ENCODE measurements at regions not wholly inside any gene's neighbourhood (a gene's known extent, or its start where the extent isn't known, plus 50 kb on each side); places are given as distances from the start of the nearest gene placed in this dataset.

- no peak for DNase-seq (ENCODE audit: low read depth)
Observed at GRCh38 chr11:70742553-70743291, 344.4 kb downstream of the CTTN start.

DNA sequence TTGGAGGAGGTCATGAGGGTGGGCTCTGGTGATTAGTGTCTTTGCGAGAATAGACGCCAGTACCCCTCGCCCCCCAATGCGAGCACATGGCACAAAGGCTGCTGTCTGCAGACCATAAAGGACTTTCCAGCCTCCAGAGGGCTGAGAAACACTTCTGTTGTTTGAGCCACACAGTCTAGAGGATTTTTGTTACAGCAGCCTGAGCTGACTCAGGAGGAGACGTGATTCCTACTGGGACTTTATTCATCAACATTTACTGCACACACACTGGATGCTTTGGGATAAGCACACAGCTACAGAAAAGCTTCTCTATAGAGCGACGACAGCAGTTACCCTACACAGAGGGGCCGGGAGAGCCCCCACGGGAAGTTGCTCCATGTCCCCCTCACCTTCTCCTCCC, 345.0 kb downstream of the CTTN start:
- no peak for DNase-seq (ENCODE audit: low read depth)

GRCh38 chr11:70743941-70744351, 345.6 kb downstream of the CTTN start:
- DNase-seq (ENCODE audit: low read depth) = no peak

DNA sequence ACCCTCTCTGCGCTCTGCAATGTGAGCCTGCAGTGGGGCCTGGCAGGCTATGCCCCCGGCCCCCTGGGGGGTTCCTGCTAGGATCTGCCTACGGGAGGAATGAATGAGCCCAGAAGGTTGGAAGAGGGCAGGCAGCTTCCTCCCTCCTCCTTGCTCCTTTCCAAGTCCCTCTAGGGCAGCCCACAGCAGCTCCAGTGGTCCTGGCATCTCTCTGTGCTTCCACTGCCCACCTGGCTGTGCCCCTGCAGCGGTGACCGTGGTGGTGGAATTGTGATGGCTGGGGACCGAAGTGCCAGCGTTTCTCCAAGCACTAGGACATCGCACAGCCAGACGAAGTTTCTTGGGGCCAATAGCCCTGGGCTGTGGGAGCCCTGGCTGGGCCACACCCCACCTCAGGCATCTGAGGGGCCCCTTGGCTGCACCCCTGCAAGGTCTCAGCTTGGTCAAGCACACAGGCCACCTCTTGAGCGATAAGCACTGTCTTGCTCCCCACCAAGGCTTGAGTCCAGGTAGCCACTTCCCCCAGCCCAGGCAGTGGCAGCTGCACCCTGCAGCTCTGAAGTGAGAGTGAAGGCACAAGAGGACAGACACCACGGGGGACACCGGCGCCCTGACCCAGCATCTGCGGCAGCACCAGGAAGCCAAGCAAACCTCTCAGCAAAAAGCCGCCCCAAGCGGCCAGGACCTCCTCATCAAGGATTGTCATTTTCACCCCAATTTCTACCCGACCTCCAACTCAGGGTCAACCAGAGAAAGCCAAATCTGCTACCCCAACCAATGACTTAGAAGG, 346.3 kb downstream of the CTTN start:
- DNase-seq (ENCODE audit: low read depth) = no peak

DNA sequence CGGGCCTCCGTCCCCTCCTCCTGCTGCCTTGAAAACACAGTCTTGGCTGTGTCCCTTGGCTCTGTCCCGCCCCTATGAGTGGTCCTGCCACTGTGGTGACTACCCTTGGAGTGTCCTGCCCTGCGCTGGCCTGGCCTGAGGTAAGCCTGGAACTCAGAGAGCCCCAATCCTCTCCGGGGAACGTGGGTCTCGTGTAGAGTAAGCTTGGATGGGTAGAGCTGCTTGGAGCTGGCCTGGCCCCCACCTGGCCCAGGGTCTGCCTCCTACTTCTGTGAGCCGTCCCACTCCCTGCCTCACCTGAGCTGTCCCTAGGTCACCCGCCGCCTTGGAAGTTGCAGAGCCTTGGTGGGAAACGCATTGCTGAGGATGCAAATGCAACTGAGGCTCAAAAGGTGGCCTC, 347.1 kb downstream of the CTTN start:
- DNase-seq (ENCODE audit: low read depth) = no peak

DNA sequence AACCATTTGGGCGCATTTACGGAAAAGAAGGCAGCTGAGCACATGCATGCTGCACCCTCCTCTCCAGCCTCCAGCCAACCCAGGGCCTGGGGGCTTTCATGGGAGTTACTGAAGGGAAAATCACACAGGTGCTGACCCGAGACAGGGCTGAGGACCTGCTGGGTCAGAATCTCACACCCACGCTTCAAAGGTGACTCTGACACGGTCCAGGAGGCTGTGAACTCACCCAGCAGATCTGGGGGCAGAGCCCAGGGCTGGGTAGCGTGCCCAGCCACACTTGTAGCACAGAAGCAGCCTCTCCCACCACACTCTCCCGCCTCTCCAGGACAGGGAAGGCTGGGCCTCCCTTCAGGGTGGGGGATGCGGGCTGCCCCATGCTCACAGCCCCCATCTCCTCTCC, 347.6 kb downstream of the CTTN start:
- no peak for DNase-seq (ENCODE audit: low read depth)

- no peak for DNase-seq (ENCODE audit: low read depth)
Observed at GRCh38 chr11:70746351-70746750, 348.0 kb downstream of the CTTN start.

DNA sequence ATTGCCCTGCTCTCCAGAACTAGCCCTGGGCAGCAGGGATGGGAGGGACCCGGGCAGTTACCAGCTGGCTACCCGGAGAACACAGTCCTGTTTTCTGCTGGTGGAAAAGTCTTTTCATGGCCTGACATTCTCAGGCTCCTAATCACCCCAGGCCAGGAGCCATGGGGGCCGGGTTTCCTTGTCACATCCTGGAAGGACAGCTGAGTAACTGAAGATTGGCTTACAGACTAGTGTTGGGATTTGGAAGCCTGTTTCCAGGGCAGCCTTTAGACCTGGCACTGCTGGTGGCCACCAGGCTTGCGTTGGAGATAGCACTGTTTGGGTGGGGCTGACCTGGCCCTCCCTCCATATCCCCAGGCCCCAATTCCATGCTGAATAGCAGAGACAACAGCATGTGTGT, 349.0 kb downstream of the CTTN start:
- no peak for DNase-seq (ENCODE audit: low read depth)

- DNase-seq (ENCODE audit: low read depth) = no peak
Observed at GRCh38 chr11:70747921-70748320, 349.6 kb downstream of the CTTN start.

DNA sequence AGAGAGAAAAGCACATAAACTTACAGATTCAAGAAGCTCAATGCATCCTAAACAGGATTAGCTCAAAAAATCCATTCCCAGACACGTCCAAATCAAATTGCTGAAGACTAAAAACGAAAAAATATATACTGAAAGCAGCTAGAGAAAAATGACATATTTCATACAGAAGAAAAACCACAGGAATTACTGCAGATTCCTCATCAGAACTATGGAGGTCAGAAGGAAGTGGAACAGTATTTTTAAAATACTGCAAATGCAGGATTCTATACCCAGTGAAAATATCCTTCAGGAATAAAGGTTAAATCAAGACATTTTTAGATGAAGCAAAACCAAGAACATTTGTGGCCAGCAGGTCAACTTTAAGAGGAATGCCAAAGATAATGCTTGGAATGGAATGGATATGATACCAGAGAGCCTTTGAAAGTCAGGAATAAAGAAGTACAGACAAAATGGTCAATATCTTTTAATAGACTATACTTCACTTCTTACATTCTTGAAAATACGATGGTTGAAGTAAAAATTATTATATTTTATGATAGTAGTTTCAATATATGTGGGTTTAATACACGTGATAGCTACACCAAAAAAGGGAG, 352.9 kb downstream of the CTTN start:
- DNase-seq (ENCODE audit: low read depth) = no peak

GRCh38 chr11:70755410-70756158, 357.3 kb downstream of the CTTN start:
- peak; percentile 33 for DNase-seq (ENCODE audit: low read depth)

DNA sequence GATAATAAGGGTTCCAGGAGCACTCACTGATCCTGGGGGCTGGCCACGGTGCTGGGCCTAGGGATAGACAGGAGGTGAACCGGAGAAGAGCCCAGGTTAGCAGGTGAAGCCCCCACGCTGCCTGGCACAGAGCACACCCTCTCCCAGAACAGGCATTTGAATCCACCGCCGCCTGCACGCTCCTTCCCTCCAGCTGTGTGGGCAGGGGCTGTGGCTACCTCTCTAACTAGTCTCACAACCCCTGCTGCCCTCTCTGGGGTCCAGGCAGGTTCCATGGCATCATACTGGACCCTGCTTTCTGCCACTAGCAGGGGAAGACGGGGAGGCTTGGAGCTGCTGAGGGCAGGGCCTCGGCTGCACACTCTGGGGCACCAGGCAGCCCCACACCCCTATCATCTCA, 358.0 kb downstream of the CTTN start:
- no peak for DNase-seq (ENCODE audit: low read depth)

DNA sequence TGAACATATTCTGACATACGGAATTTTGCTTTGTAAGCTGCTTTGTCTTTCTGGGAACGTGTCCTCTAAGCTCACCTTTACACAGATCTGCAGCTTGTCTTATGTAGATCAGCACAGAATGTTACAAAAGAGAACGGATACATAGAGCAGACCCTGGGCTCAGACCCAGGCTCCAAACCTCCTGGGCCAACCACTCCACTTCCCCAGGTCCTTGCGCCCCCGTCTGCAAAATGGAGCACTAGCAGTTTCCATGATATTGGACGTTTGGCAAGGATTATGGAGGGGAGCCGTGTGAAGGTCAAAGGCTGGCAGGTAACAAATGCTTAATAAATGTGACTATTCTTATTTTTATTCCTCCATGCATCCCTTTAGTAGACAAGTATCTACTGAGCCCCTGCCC, 358.4 kb downstream of the CTTN start:
- no peak for DNase-seq (ENCODE audit: low read depth)

- no peak for DNase-seq (ENCODE audit: low read depth)
Observed at GRCh38 chr11:70757241-70757640, 358.9 kb downstream of the CTTN start.

DNA sequence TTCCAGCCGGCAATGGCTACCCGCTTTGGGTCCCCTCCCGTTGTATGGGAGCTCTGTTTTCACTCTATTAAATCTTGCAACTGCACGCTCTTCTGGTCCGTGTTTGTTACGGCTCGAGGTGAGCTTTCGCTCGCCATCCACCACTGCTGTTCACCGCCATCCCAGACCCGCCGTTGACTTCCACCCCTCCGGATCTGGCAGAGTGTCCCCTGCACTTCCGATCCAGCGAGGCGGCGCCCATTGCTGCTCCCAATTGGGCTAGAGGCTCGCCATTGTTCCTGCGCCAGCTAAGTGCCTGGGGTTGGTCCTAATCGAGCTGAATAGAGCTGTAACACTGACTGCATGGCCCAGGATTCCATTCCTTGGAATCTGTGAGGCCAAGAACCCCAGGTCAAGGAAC, 359.9 kb downstream of the CTTN start:
- DNase-seq (ENCODE audit: low read depth) = no peak

- no peak for DNase-seq (ENCODE audit: low read depth)
Observed at GRCh38 chr11:70759846-70760245, 361.5 kb downstream of the CTTN start.

GRCh38 chr11:70760416-70761020, 362.2 kb downstream of the CTTN start:
- DNase-seq (ENCODE audit: low read depth) = no peak

DNA sequence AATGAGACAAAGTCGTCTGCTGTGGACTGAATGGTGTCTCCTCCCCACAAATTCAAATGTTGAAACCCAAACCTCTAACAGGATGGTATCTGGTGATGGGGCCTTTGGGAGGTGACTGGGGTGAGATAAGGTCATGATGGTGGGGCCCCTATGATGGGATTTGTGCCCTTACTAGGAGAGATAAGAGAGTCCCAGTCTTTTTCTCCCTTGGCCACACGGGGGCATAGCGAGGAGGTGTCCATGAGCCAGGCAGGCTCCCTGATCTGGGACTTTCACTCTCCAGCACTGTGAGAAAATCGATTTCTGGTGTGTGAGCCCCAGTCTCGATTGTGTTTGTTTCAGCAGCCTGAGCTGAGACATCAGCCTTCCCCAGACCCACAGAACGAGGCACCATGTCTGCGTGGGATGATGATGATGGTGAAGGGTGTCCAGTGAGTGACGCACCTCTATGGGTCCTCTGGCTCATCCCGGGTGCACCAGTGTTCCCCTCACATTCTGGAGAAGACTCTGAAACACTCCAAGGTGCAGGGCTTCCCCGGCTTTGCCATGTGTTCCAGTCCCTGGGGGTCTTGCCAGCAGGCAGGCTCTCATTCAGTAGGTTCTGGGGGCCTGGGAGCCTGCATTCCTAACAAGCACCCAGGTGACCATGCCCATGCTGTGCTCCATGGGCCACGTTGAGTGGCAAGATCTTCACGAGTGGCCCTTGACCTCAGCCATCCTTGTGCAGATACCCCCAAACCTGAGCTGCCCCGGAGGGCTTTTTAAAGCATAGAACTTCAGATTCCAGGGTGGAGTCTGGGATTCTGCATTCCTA, 363.0 kb downstream of the CTTN start:
- no peak for DNase-seq (ENCODE audit: low read depth)

DNA sequence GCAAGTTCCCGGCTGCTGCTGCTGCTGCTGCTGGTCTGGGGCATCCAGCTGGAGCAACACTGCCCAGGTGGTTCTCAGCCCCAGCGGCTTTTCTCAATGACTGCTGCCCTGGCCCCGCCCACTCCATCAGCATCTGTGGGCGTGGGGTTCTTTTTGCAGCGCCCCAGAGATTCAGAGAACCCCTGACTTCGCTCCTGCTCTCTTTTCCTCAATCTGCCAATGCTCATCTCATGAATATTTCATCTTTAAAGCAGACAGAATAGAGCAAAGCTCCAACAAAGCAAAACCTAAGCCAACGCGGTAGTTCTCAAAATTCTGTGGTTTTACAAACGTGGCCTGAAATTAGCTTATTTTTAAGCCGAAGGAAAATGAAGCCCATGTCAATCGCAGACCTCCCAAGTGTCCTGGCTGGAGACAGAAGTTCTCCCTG, 363.6 kb downstream of the CTTN start:
- DNase-seq (ENCODE audit: low read depth) = no peak

GRCh38 chr11:70762810-70763209, 364.5 kb downstream of the CTTN start:
- DNase-seq (ENCODE audit: low read depth) = no peak

GRCh38 chr11:70763606-70764005, 365.3 kb downstream of the CTTN start:
- no peak for DNase-seq (ENCODE audit: low read depth)

Data from stimulated activated CD8-positive, alpha-beta memory T cell treated with anti-CD3 and anti-CD28 coated beads, Interleukin-12 subunit alpha, Interleukin-12 subunit beta, amount 100 ng/mL, for 1 hour (primary cell).